Limb (tissue), 2 donors: ENCODE measurements at regions not wholly inside any gene's neighbourhood (a gene's known extent, or its start where the extent isn't known, plus 50 kb on each side); places are given as distances from the start of the nearest gene placed in this dataset.
A peak's percentile ranks its signal among the peaks of the same experiment; 100 is the strongest.
"Not testable (repeated sequence)": the region's sequence is repeated elsewhere in the genome, so short reads cannot be mapped to it uniquely, and the experiment has no call there.

Experiments used
- DNase-seq, 2 donors: peaks; one replicate each; pipeline ENCODE4 v3.0.0-alpha.2; 2016; ENCODE audit errors: extremely low spot score in 2 of 2

- DNase-seq = no peak
These were observed 84.4 kb upstream of the CNEP1R1 start for GRCh38 chr16:49940464-49941224.

GRCh38 chr16:49944221-49944620 lies 80.8 kb upstream of the CNEP1R1 start:
- no peak for DNase-seq

GRCh38 chr16:49947907-49948678 lies 76.9 kb upstream of the CNEP1R1 start:
- no peak for DNase-seq

GRCh38 chr16:49951574-49952195 lies 73.3 kb upstream of the CNEP1R1 start:
- no peak for DNase-seq

GRCh38 chr16:49952386-49952785 lies 72.6 kb upstream of the CNEP1R1 start:
- no peak for DNase-seq

GRCh38 chr16:49953090-49953489 lies 71.9 kb upstream of the CNEP1R1 start:
- no peak for DNase-seq

GRCh38 chr16:49955858-49956257 lies 69.2 kb upstream of the CNEP1R1 start:
- no peak for DNase-seq

- no peak for DNase-seq
These were observed 68.1 kb upstream of the CNEP1R1 start for GRCh38 chr16:49956915-49957314.

- DNase-seq = no peak
These were observed 66.6 kb upstream of the CNEP1R1 start for GRCh38 chr16:49958448-49958847.

- no peak for DNase-seq
These were observed 65.3 kb upstream of the CNEP1R1 start for GRCh38 chr16:49959552-49960277.

GRCh38 chr16:49961089-49961488 lies 63.9 kb upstream of the CNEP1R1 start:
- no peak for DNase-seq

GRCh38 chr16:49962566-49962965 lies 62.5 kb upstream of the CNEP1R1 start:
- DNase-seq = not testable (repeated sequence)

GRCh38 chr16:49964316-49964715 lies 60.7 kb upstream of the CNEP1R1 start:
- DNase-seq = no peak

- DNase-seq = no peak
These were observed 60.1 kb upstream of the CNEP1R1 start for GRCh38 chr16:49964973-49965372.

GRCh38 chr16:49967012-49967559 lies 57.9 kb upstream of the CNEP1R1 start:
- no peak for DNase-seq

- DNase-seq = peak in 1 of 2 donors; percentile 40
These were observed 55.7 kb upstream of the CNEP1R1 start for GRCh38 chr16:49969091-49970030.

GRCh38 chr16:49970797-49971431 lies 54.1 kb upstream of the CNEP1R1 start:
- DNase-seq = no peak

- DNase-seq = no peak
These were observed 52.7 kb upstream of the CNEP1R1 start for GRCh38 chr16:49972280-49972679.

GRCh38 chr16:49972961-49973360 lies 52.1 kb upstream of the CNEP1R1 start:
- DNase-seq = no peak
